NCI-H82 (cell line): ENCODE measurements at regions not wholly inside any gene's neighbourhood (a gene's known extent, or its start where the extent isn't known, plus 50 kb on each side); places are given as distances from the start of the nearest gene placed in this dataset.
"Not testable (repeated sequence)": the region's sequence is repeated elsewhere in the genome, so short reads cannot be mapped to it uniquely, and the experiment has no call there.

Experiments
- DNase-seq: peaks from one replicate; lab custom pipeline; 2025; lab: John Stamatoyannopoulos, UW

- no peak for DNase-seq
These were observed 237.3 kb downstream of the INHBA start for GRCh38 chr7:41465571-41465970.

GRCh38 chr7:41463770-41464470, 239.0 kb downstream of the INHBA start:
- no peak for DNase-seq

GRCh38 chr7:41459623-41460261, 243.1 kb downstream of the INHBA start:
- DNase-seq: no peak

- DNase-seq: no peak
These were observed 243.7 kb downstream of the INHBA start for GRCh38 chr7:41459183-41459582.

GRCh38 chr7:41457832-41458437, 245.0 kb downstream of the INHBA start:
- DNase-seq: no peak

GRCh38 chr7:41451826-41452225, 251.1 kb downstream of the INHBA start:
- no peak for DNase-seq

GRCh38 chr7:41449694-41450093, 253.2 kb downstream of the INHBA start:
- DNase-seq: no peak

GRCh38 chr7:41449286-41449685, 253.6 kb downstream of the INHBA start:
- DNase-seq: no peak

- DNase-seq: no peak
These were observed 254.8 kb downstream of the INHBA start for GRCh38 chr7:41448104-41448503.

- no peak for DNase-seq
These were observed 255.3 kb downstream of the INHBA start for GRCh38 chr7:41447450-41448042.

- DNase-seq: no peak
These were observed 256.1 kb downstream of the INHBA start for GRCh38 chr7:41446606-41447449.

- no peak for DNase-seq
These were observed 256.9 kb downstream of the INHBA start for GRCh38 chr7:41445946-41446345.

- no peak for DNase-seq
These were observed 257.5 kb downstream of the INHBA start for GRCh38 chr7:41445432-41445831.

GRCh38 chr7:41439515-41439879, 263.4 kb downstream of the INHBA start:
- peak; percentile 99 for DNase-seq

- peak; percentile 52 for DNase-seq
These were observed 264.0 kb downstream of the INHBA start for GRCh38 chr7:41438705-41439514.

- DNase-seq: no peak
These were observed 265.4 kb downstream of the INHBA start for GRCh38 chr7:41437257-41438196.

GRCh38 chr7:41436139-41436538, 266.8 kb downstream of the INHBA start:
- DNase-seq: no peak

- DNase-seq: not testable (repeated sequence)
These were observed 267.9 kb downstream of the INHBA start for GRCh38 chr7:41435020-41435419.

- no peak for DNase-seq
These were observed 271.2 kb downstream of the INHBA start for GRCh38 chr7:41431671-41432070.

- no peak for DNase-seq
These were observed 274.5 kb downstream of the INHBA start for GRCh38 chr7:41428381-41428780.
